ENCODE measurements at regions not wholly inside any gene's neighbourhood (a gene's known extent, or its start where the extent isn't known, plus 50 kb on each side); places are given as distances from the start of the nearest gene placed in this dataset.

GRCh38 chr14:45619831-45620230, 366.8 kb upstream of the MIS18BP1 start:
- TF ChIP-seq POLR2A (IDR thresholded peaks at IDR 0.05; ENCODE audit: low read length) (no peak), GATA1 (IDR thresholded peaks at IDR 0.05; ENCODE audit: low read depth, low read length) (no peak)

All from erythroblast (primary cell).